ENCODE measurements at regions not wholly inside any gene's neighbourhood (a gene's known extent, or its start where the extent isn't known, plus 50 kb on each side); places are given as distances from the start of the nearest gene placed in this dataset.

GRCh38 chr1:222892137-222892769, 77.4 kb downstream of the DISP1 start:
- CTCF ChIA-PET, result no interaction called here

GRCh38 chr1:222893255-222893654, 78.4 kb downstream of the DISP1 start:
- Histone ChIP-seq H3K27me3 (ENCODE audit: control insufficient read depth, insufficient read depth, low read length) (no peaks in the 10 kb centered on the region), H3K4me3 (ENCODE audit: low read depth, low read length) (no peak overlapping the region), H3K36me3 (ENCODE audit: control insufficient read depth, insufficient read depth, low read length) (no peaks in the 10 kb centered on the region)
- POLR2A ChIA-PET, result no interaction called here
- no peak for DNase-seq (ENCODE audit: low read depth)
- TF ChIP-seq CTCF (IDR thresholded peaks at IDR 0.05; ENCODE audit: insufficient read depth, low read depth, low read length), result no peak
- CTCF ChIA-PET, result no interaction called here

More at GRCh38 chr1:222892137-222892769, 77.4 kb downstream of the DISP1 start:
- H3K27me3 ChIP-seq (ENCODE audit: control insufficient read depth, insufficient read depth, low read length), result no peaks in the 10 kb centered on the region
- H3K36me3 ChIP-seq (ENCODE audit: control insufficient read depth, insufficient read depth, low read length), result no peaks in the 10 kb centered on the region
- no peak for TF ChIP-seq CTCF (IDR thresholded peaks at IDR 0.05; ENCODE audit: insufficient read depth, low read depth, low read length)
- no peak for DNase-seq (ENCODE audit: low read depth)
- no peak overlapping the region for H3K4me3 ChIP-seq (ENCODE audit: low read depth, low read length)
- POLR2A ChIA-PET, result no interaction called here

GRCh38 chr1:222894331-222894730, 79.5 kb downstream of the DISP1 start:
- POLR2A ChIA-PET, result no interaction called here

GRCh38 chr1:222896630-222897526, 82.0 kb downstream of the DISP1 start:
- no peak for DNase-seq (ENCODE audit: low read depth)
- POLR2A ChIA-PET, result no interaction called here
- TF ChIP-seq CTCF (IDR thresholded peaks at IDR 0.05; ENCODE audit: insufficient read depth, low read depth, low read length), result no peak
- CTCF ChIA-PET, result no interaction called here
- H3K36me3 ChIP-seq (ENCODE audit: control insufficient read depth, insufficient read depth, low read length), result no peaks in the 10 kb centered on the region
- H3K27me3 ChIP-seq (ENCODE audit: control insufficient read depth, insufficient read depth, low read length), result no peaks in the 10 kb centered on the region
- no peak overlapping the region for H3K4me3 ChIP-seq (ENCODE audit: low read depth, low read length)

More at GRCh38 chr1:222894331-222894730, 79.5 kb downstream of the DISP1 start:
- DNase-seq (ENCODE audit: low read depth), result no peak
- H3K36me3 ChIP-seq (ENCODE audit: control insufficient read depth, insufficient read depth, low read length), result no peaks in the 10 kb centered on the region
- CTCF ChIA-PET, result no interaction called here
- TF ChIP-seq CTCF (IDR thresholded peaks at IDR 0.05; ENCODE audit: insufficient read depth, low read depth, low read length), result no peak
- no peak overlapping the region for H3K4me3 ChIP-seq (ENCODE audit: low read depth, low read length)
- no peaks in the 10 kb centered on the region for H3K27me3 ChIP-seq (ENCODE audit: control insufficient read depth, insufficient read depth, low read length)

- DNase-seq (ENCODE audit: low read depth), result no peak
Measured at GRCh38 chr1:222897527-222898190, 82.8 kb downstream of the DISP1 start.

More at GRCh38 chr1:222897527-222898190, 82.8 kb downstream of the DISP1 start:
- no peak for TF ChIP-seq CTCF (IDR thresholded peaks at IDR 0.05; ENCODE audit: insufficient read depth, low read depth, low read length)
- no peaks in the 10 kb centered on the region for H3K27me3 ChIP-seq (ENCODE audit: control insufficient read depth, insufficient read depth, low read length)
- CTCF ChIA-PET, result interaction anchor here (1.0 kb wide), 1 partner anchor 10 kb away, joined by 3 read pairs; no protein-coding TSS in a partner anchor
- no peaks in the 10 kb centered on the region for H3K36me3 ChIP-seq (ENCODE audit: control insufficient read depth, insufficient read depth, low read length)
- peak overlapping the region; percentile 11 for H3K4me3 ChIP-seq (ENCODE audit: low read depth, low read length)
- POLR2A ChIA-PET, result no interaction called here

All from BJ (cell line).